ENCODE measurements at regions not wholly inside any gene's neighbourhood (a gene's known extent, or its start where the extent isn't known, plus 50 kb on each side); places are given as distances from the start of the nearest gene placed in this dataset.

GRCh38 chr2:136257893-136258292 is 139.9 kb upstream of the CXCR4 start:
- no peak overlapping the region for H3K4me3 ChIP-seq
- no peak overlapping the region for H3K27ac ChIP-seq
- no peak for DNase-seq (ENCODE audit: low read depth in 1 of 2, low spot score in 1 of 2)
- H3K4me2 ChIP-seq = no peak overlapping the region
- ChIA-PET POLR2A (no interaction called here), CTCF (interaction anchor here (0.5 kb wide), 1 partner anchor 63 kb away, joined by 3 read pairs; no protein-coding TSS in a partner anchor)
- FAIRE-seq = no peak
- no peaks in the 10 kb centered on the region for H3K4me1 ChIP-seq
- 27% methylated on average over 1 of the region's 1 CpG for WGBS (ENCODE audit: missing lambda C conversion rate)
- no peak for TF ChIP-seq BCL3 (IDR thresholded peaks at IDR 0.05)
- no peak for TF ChIP-seq RCOR1 (IDR thresholded peaks at IDR 0.05; ENCODE audit: low read depth, low read length)
- no peak for ATAC-seq
- no peaks in the 10 kb centered on the region for H3K9me3 ChIP-seq

GRCh38 chr2:136255648-136256461 is 137.9 kb upstream of the CXCR4 start:
- ChIA-PET CTCF (no interaction called here), POLR2A (no interaction called here)
- H3K27ac ChIP-seq = no peak overlapping the region
- H3K9me3 ChIP-seq = no peaks in the 10 kb centered on the region
- FAIRE-seq = no peak
- no peak overlapping the region for H3K4me3 ChIP-seq
- H3K4me1 ChIP-seq = no peaks in the 10 kb centered on the region
- WGBS (ENCODE audit: missing lambda C conversion rate) = 37% methylated on average over 9 of the region's 9 CpGs
- TF ChIP-seq HOXB13 (CRISPR knock-in tag; IDR thresholded peaks at IDR 0.05; ENCODE audit: low read depth) (no peak), CEBPB (IDR thresholded peaks at IDR 0.05) (no peak)
- no peak for DNase-seq (ENCODE audit: low read depth in 1 of 2, low spot score in 1 of 2)
- no peak overlapping the region for H3K4me2 ChIP-seq
- ATAC-seq = no peak

- CTCF ChIA-PET = no interaction called here
- DNase-seq (ENCODE audit: low read depth in 1 of 2, low spot score in 1 of 2) (no peak), ATAC-seq (no peak), FAIRE-seq (no peak)
- Histone ChIP-seq H3K4me2 (no peak overlapping the region), H3K4me1 (no peaks in the 10 kb centered on the region), H3K27ac (no peak overlapping the region), H3K4me3 (no peak overlapping the region), H3K9me3 (no peaks in the 10 kb centered on the region)
- WGBS (ENCODE audit: missing lambda C conversion rate) = 36% methylated on average over 3 of the region's 3 CpGs
- POLR2A ChIA-PET = no interaction called here
- TF ChIP-seq HOXA7 (CRISPR knock-in tag; IDR thresholded peaks at IDR 0.05) = no peak
- no peak for TF ChIP-seq HOXB5 (CRISPR knock-in tag; IDR thresholded peaks at IDR 0.05)
- no peak for TF ChIP-seq EHMT2 (IDR thresholded peaks at IDR 0.05; ENCODE audit: low read depth)
- no peak for TF ChIP-seq ATOH8 (CRISPR knock-in tag; IDR thresholded peaks at IDR 0.05; ENCODE audit: low read depth)
- TF ChIP-seq RNF2 (IDR thresholded peaks at IDR 0.05; ENCODE audit: borderline replicate concordance, low read depth) = no peak
- TF ChIP-seq USF2 (IDR thresholded peaks at IDR 0.05) = no peak
- TF ChIP-seq GATA3 (IDR thresholded peaks at IDR 0.05; ENCODE audit: borderline replicate concordance) = no peak
- no peak for TF ChIP-seq NPAS2 (CRISPR knock-in tag; IDR thresholded peaks at IDR 0.05; ENCODE audit: borderline replicate concordance)
- TF ChIP-seq BCL3 (IDR thresholded peaks at IDR 0.05) = no peak
- TF ChIP-seq FOSL2 (IDR thresholded peaks at IDR 0.05) = no peak
- no peak for TF ChIP-seq FOSL2 (CRISPR knock-in tag; IDR thresholded peaks at IDR 0.05)
- no peak for TF ChIP-seq NR3C1 (IDR thresholded peaks at IDR 0.05)
- TF ChIP-seq HDAC2 (IDR thresholded peaks at IDR 0.05) = no peak
- no peak for TF ChIP-seq MYC (IDR thresholded peaks at IDR 0.05; ENCODE audit: borderline replicate concordance, low read length)
- TF ChIP-seq RCOR1 (IDR thresholded peaks at IDR 0.05; ENCODE audit: low read depth, low read length) = no peak
- no peak for TF ChIP-seq FOXS1 (CRISPR knock-in tag; IDR thresholded peaks at IDR 0.05)
- TF ChIP-seq BHLHE40 (IDR thresholded peaks at IDR 0.05; ENCODE audit: low read depth, low read length) = no peak
- TF ChIP-seq HEYL (CRISPR knock-in tag; IDR thresholded peaks at IDR 0.05) = no peak
These were observed 137.2 kb upstream of the CXCR4 start for GRCh38 chr2:136255127-136255526.

Measured in A549 (cell line).